Testis (tissue), 2 donors: ENCODE measurements at regions not wholly inside any gene's neighbourhood (a gene's known extent, or its start where the extent isn't known, plus 50 kb on each side); places are given as distances from the start of the nearest gene placed in this dataset.

ENCODE experiments used
- POLR2A ChIP-seq: fragments of 450-650 bp; IDR thresholded peaks from one replicate; pipeline ENCODE4 v1.6.1; 2017; ENCODE audit warnings: antibody characterized with exemption, mild to moderate bottlenecking, moderate library complexity
- TF ChIP-seq, protein P1 (sequence below), 3 experiments: fragments of 450-650 bp in 2 of 3; fragments of 200-600 bp in 1 of 3; sonication (generic) in 1 of 3; IDR thresholded peaks; one replicate each; pipeline ENCODE4 v1.5.1; 2016 to 2019; ENCODE audit warnings: antibody characterized with exemption in 3 of 3, mild to moderate bottlenecking in 2 of 3, moderate library complexity in 1 of 3

DNA sequence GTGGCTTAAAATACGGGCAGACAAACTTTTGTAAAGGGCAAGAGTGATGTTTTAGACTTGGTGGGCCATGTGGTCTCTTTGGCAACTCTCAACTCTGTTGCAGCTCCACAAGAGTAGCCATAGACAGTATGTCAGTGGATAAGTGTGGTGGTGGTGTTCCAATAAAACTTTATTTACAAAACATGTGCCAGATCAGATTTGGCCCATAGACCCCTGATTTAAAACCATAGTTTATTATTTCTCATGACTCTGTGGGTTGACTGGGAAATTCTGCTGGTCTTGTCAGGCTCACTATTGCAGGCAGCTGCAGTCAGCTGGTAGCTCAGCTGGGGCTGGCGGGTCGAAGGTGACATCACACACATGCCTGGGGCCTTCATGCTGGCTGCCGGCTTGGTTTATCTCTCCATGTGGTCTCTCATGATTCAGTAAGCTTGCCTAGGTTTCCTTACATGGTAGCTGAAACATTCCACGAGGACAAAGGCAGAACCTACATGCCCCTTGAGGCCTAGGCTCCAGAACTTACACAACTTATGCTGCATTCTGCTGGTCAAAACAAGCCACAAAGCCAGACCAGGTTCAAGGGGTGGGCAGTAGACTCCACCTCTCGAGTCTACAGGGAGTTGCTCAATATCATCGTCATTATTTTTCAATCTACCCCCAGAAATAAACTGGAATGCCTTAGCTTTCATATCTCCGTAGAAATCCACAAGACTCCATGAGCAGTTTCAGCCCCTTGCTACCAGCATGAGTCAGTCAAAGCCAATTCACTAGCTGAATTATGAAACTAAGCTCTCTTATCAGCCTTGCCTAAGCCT is 245.7 kb downstream of the WDR11 start:
- TF ChIP-seq, protein P1, sequence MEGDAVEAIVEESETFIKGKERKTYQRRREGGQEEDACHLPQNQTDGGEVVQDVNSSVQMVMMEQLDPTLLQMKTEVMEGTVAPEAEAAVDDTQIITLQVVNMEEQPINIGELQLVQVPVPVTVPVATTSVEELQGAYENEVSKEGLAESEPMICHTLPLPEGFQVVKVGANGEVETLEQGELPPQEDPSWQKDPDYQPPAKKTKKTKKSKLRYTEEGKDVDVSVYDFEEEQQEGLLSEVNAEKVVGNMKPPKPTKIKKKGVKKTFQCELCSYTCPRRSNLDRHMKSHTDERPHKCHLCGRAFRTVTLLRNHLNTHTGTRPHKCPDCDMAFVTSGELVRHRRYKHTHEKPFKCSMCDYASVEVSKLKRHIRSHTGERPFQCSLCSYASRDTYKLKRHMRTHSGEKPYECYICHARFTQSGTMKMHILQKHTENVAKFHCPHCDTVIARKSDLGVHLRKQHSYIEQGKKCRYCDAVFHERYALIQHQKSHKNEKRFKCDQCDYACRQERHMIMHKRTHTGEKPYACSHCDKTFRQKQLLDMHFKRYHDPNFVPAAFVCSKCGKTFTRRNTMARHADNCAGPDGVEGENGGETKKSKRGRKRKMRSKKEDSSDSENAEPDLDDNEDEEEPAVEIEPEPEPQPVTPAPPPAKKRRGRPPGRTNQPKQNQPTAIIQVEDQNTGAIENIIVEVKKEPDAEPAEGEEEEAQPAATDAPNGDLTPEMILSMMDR (IDR thresholded peaks at IDR 0.05) = no peak
- TF ChIP-seq POLR2A = no peak
